ENCODE measurements at regions not wholly inside any gene's neighbourhood (a gene's known extent, or its start where the extent isn't known, plus 50 kb on each side); places are given as distances from the start of the nearest gene placed in this dataset.
"Not testable (repeated sequence)": the region's sequence is repeated elsewhere in the genome, so short reads cannot be mapped to it uniquely, and the experiment has no call there.

DNA sequence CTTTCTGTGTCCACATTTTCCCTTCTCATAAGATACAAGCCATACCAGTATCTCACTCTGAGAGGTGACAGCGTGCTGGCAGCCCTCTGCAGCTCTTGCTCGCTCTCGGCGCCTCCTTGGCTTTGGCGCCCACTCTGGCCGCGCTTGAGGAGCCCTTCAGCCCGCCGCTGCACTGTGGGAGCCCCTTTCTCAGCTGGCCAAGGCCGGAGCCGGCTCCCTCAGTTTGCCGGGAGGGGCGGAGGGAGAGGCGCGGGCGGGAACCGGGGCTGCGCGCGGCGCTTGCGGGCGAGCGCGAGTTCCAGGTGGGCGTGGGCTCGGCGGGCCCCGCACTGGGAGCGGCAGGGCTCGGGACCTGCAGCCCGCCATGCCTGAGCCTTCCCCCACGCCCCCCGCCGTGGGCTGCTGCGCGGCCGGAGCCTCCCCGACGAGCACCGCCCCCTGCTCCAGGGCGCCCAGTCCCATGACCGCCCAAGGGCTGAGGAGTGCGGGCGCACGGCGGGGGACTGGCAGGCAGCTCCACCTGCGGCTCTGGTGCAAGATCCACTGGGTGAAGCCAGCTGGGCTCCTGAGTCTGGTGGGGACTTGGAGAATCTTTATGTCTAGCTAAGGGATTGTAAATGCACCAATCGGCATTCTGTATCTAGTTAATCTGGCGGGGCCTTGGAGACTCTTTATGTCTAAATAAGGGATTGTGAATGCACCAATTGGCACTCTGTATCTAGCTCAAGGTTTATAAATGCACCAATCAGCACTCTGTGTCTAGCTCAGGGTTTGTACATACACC is 58.9 kb upstream of the LPGAT1 start:
- H3K9ac ChIP-seq (ENCODE audit: insufficient read depth in 1 of 2, low read depth in 2 of 2, low read length in 2 of 2); CTCF ChIA-PET (ENCODE audit: low intra/inter-chr PET ratio); in situ Hi-C loops (cut with MboI); H3K4me3 ChIP-seq; H3K9me1 ChIP-seq (ENCODE audit: control insufficient read depth, insufficient read depth, low read length); intact Hi-C loops (cut with micrococcal nuclease); H3K79me2 ChIP-seq (ENCODE audit: control insufficient read depth, insufficient read depth, low read length); H2AFZ ChIP-seq (ENCODE audit: low read depth, low read length); H3K4me1 ChIP-seq (replicated peaks in 1 of 2; ENCODE audit: control insufficient read depth in 2 of 2, insufficient read depth in 2 of 2, low read length in 2 of 2); H4K20me1 ChIP-seq (replicated peaks; ENCODE audit: control insufficient read depth, insufficient read depth, low read length); H3K36me3 ChIP-seq (ENCODE audit: control insufficient read depth, insufficient read depth, low read length); H3K9me3 ChIP-seq (replicated peaks; ENCODE audit: control insufficient read depth, insufficient read depth, low read depth, low read length); POLR2A ChIA-PET; FAIRE-seq; ATAC-seq; DNase-seq (ENCODE audit: extremely low read depth in 1 of 4, low spot score in 3 of 4); H3K27ac ChIP-seq (ENCODE audit: extremely low read depth, low read depth, low read length); BruUV-seq (replicated peaks); H3K4me2 ChIP-seq (ENCODE audit: insufficient read depth, low read length): not testable (repeated sequence)
- WGBS (ENCODE audit: insufficient coverage, low coverage, missing lambda C conversion rate): 56% methylated on average over 16 of the region's 50 CpGs
- TF ChIP-seq, protein P1, sequence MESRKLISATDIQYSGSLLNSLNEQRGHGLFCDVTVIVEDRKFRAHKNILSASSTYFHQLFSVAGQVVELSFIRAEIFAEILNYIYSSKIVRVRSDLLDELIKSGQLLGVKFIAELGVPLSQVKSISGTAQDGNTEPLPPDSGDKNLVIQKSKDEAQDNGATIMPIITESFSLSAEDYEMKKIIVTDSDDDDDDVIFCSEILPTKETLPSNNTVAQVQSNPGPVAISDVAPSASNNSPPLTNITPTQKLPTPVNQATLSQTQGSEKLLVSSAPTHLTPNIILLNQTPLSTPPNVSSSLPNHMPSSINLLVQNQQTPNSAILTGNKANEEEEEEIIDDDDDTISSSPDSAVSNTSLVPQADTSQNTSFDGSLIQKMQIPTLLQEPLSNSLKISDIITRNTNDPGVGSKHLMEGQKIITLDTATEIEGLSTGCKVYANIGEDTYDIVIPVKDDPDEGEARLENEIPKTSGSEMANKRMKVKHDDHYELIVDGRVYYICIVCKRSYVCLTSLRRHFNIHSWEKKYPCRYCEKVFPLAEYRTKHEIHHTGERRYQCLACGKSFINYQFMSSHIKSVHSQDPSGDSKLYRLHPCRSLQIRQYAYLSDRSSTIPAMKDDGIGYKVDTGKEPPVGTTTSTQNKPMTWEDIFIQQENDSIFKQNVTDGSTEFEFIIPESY (CRISPR knock-in tag; IDR thresholded peaks at IDR 0.05): peak; percentile 58; the same call in 1 of the 2 replicates
- peaks cover 13 to 19% of the 10 kb centered on the region in 2 experiments for H3K27me3 ChIP-seq (ENCODE audit: control insufficient read depth in 2 of 2, insufficient read depth in 2 of 2, low read length in 2 of 2)

DNA sequence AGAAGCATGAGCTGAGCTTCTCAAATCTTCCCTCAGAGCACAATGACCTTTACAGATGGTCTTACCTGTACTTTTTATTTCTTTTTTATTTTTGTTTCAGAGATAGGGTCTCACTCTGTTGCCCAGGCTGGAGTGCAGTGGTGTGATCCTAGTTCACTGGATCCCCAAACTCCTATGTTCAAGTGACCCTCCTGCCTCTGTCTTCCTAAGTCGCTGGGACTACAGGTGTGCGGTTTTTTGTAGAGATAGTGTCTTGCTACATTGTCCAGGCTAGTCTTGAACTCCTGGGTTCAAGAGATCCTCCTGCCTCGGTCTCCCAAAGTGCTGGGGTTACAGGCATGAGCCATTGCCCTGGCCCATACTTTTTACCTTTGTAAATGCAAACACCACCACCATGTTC is 56.0 kb upstream of the LPGAT1 start:
- no peaks in the 10 kb centered on the region for H4K20me1 ChIP-seq (replicated peaks; ENCODE audit: control insufficient read depth, insufficient read depth, low read length)
- ChIA-PET POLR2A (interaction anchor here (2.0 kb wide), 1 partner anchor 16 kb away, joined by 5 read pairs; no protein-coding TSS in a partner anchor), CTCF (ENCODE audit: low intra/inter-chr PET ratio) (no interaction called here)
- FAIRE-seq: no peak
- H3K9me1 ChIP-seq (ENCODE audit: control insufficient read depth, insufficient read depth, low read length): no peaks in the 10 kb centered on the region
- H3K36me3 ChIP-seq (ENCODE audit: control insufficient read depth, insufficient read depth, low read length): no peaks in the 10 kb centered on the region
- H3K27me3 ChIP-seq (ENCODE audit: control insufficient read depth in 2 of 2, insufficient read depth in 2 of 2, low read length in 2 of 2): peaks cover 18 to 31% of the 10 kb centered on the region in 2 experiments
- H3K4me2 ChIP-seq (ENCODE audit: insufficient read depth, low read length): no peak overlapping the region
- TF ChIP-seq ZNF121 (CRISPR knock-in tag; conservative IDR thresholded peaks at IDR 0.05) (peak; percentile 73), SMAD4 (CRISPR knock-in tag; conservative IDR thresholded peaks at IDR 0.05) (no peak), MEIS2 (IDR thresholded peaks at IDR 0.05; ENCODE audit: partially characterized antibody) (no peak)
- DNase-seq (ENCODE audit: extremely low read depth in 1 of 4, low spot score in 3 of 4): no peak
- 0% methylated on average over 3 of the region's 3 CpGs for WGBS (ENCODE audit: insufficient coverage, low coverage, missing lambda C conversion rate)
- H3K4me1 ChIP-seq (replicated peaks in 1 of 2; ENCODE audit: control insufficient read depth in 2 of 2, insufficient read depth in 2 of 2, low read length in 2 of 2): peaks cover 0 to 6% of the 10 kb centered on the region in 2 experiments; a peak in 1 of 5 replicates
- intact Hi-C loops (cut with micrococcal nuclease): no loop called here
- H3K4me3 ChIP-seq: no peak overlapping the region
- in situ Hi-C loops (cut with MboI): no loop called here
- no peaks in the 10 kb centered on the region for H3K79me2 ChIP-seq (ENCODE audit: control insufficient read depth, insufficient read depth, low read length)
- no peak overlapping the region for H2AFZ ChIP-seq (ENCODE audit: low read depth, low read length)
- no peak for ATAC-seq
- BruUV-seq (replicated peaks): no TSS peak
- H3K27ac ChIP-seq (ENCODE audit: extremely low read depth, low read depth, low read length): no peak overlapping the region
- H3K9me3 ChIP-seq (replicated peaks; ENCODE audit: control insufficient read depth, insufficient read depth, low read depth, low read length): no peaks in the 10 kb centered on the region
- H3K9ac ChIP-seq (ENCODE audit: insufficient read depth in 1 of 2, low read depth in 2 of 2, low read length in 2 of 2): no peak overlapping the region
